ENCODE measurements at regions not wholly inside any gene's neighbourhood (a gene's known extent, or its start where the extent isn't known, plus 50 kb on each side); places are given as distances from the start of the nearest gene placed in this dataset.

DNA sequence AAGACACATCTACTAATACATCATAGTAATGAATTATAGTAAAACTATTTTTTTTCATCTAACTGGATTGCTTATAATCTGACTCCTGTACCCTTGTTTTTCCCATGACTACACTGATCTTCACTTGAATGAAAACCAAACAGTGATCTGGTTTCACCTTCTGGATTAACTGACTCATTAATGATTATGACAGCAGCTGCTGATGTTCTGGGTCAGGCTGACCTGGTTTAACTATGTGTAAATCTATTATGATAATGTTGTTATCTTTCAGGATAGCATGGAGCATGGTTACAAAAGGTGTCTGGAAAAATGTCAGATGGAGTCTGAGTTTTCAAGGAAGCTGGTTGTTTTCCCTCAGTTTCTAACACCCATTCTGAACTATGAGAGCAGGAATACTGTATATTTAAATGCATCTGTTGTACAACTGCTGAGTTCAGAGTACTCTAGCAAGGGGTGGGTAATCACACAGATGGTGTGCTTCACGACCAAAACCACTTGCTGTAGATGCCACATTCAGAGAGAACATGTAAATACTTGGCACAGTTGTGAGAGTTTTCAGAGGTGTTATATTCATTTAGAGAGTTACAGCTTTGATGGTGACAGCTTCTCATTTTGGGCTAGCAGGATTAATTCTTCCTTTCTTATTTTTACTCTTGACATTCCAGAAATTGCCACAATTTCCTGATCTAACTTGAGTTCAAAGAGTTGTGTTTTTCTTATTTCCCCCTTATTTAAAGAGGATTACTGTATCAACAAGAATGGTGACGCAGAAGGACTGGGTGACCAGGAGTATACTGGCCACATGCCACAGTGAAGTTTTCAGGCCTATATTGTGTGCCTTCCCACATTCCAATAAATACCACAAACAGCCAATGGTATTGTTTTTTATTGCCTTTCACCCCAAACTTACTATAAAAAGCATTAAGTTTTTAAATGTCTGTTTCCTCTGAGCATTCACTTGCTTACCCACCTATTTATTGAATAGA is 249.7 kb upstream of the TET2 start:
- no peak for DNase-seq (ENCODE audit: low spot score)

DNA sequence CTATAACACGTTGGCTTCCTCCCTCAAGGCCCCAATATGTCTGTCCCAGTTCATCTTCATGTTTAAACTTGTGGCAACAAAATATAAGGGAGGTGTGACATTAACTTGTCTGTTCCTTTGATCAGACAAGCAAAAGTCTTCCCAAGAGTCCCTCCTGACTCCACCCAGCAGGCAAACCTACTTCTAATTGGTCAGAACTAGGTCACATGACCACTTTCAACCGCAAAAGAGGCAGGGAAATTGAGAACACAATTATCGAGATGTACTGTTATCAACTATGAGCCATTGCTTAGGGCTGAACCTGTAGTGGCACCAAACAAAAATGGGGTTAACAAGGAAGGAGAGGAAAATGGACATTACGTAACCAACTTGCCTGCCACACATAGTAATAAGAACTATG is 246.8 kb upstream of the TET2 start:
- no peak for DNase-seq (ENCODE audit: low spot score)

DNA sequence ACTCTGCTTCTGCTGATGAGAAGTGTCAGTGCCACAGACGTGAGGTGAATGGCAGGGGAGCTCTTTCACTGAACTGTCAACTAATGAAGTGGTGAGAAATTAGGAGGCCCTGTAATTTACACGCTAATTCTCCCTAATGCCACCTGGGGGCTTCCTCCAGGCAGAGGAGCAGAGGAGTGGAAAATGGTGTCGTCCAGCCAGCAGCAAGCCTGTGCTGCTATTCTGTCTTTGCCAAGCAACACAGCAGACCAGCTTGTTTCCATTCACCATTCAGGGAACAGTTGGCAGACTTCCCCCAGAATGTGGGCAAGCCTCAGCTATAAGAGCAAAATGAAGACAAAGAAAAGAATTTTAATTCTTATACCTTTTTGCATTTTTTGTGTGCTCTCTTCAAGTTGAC is 245.2 kb upstream of the TET2 start:
- no peak for DNase-seq (ENCODE audit: low spot score)

DNA sequence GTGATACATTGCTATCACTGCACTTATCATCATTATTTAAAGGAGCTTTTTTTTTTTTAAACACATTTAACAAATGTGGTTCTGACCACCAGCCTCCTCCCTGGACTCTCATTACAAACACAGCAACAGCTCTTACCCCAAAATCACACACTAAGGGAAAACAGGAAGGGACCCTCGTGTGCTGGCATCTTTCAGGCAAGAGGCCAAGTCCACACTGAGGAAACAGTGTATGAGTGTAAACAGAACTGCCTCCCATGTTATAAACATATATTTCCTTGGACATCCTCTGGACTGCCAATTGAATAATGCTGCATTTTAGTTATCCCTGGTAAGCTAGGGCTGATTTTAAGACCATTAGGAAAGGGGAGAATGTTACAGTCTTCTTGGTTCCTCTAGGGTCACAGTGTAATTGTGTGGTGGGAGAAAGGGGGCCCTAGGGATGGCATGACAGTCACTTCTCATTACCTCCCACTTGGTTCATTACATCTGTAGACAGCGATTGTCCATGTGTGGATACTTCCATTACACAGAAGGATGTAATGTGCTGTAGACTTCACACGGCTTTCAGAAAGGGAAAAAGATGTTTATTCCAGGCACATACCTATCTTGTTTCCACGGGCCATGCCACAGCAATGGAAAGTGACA is 244.6 kb upstream of the TET2 start:
- DNase-seq (ENCODE audit: low spot score): no peak

DNA sequence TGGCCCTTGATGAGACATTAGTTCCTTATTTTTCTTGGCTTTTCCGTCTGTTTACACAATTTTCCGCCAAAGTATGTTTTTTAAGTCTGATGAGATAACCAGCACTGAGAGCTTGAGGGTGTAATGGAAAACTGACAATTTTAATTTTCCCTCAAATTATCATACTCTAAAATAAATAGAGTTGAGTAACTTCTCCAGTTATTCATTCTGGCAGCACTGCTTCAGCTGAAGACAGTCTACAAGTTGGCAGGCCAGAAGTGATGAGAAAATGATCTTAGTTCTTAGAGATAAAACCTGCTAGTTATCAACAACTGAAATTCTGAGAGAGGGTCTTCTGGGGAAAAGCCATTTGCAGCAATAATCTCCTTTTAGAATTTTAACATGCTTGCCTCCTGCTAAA is 241.6 kb upstream of the TET2 start:
- no peak for DNase-seq (ENCODE audit: low spot score)

DNA sequence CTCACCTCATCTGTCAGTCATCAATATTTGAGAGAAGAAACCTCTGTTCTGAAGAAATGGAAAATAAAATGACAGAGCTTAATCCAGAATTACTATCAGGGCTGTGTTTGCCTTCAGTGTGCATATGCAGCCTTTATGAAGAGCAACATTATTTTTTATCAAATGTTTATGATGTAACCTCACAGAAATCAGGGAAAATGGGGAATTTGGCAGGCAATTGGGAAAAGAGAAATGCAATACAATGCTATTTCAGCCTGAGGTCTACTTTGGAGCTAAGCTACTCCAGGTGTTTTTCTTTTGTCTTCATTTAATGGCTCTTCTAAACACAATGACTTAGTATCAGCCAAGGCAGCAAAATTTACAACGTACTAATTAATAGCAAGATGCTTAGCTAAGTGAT is 241.1 kb upstream of the TET2 start:
- DNase-seq (ENCODE audit: low spot score): no peak

DNA sequence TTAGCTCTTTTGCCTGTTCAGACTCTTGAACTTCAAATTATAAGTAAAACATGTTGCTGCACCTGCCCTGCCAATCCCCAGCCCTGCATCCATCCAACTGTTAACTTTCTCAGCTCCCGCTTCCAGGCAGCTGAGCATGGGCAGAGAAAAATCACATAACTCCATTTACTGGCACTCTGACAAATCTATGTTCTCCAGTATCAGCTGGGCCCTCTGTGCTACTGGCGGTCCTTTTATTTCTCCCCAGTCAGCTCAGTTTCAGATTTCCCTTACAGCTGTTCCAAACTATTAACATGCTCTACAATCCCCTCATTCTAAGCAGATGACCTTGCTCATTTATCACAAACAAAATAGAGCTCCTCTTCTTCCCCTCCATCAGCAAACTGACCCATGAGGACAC is 240.4 kb upstream of the TET2 start:
- no peak for DNase-seq (ENCODE audit: low spot score)

DNA sequence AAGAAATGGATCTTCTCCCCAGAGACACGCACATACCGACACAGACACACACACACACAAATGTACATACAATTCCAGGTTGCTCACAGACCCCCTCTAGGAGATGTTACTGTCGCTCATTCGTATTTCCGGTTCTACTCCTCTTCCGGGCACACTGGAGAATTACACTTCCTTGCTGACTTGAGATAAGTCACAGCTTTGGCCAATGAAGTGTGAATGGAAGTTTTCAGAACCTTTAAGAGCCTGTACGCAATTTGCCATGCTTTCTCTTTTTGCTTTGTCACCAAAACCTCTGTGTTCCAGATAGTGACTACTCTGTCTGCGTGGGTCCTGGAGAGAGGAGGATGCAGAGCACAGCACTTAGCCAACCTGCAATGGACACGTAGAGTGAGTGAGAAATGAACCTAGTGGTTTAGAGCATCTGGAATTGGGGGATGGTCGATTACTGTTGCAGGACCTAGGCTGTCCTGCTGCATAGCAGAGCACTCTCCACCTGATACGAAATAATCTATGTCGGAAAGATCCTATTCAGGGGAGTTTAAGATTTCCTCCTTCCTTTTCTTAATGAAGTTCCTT is 239.5 kb upstream of the TET2 start:
- DNase-seq (ENCODE audit: low spot score): no peak

DNA sequence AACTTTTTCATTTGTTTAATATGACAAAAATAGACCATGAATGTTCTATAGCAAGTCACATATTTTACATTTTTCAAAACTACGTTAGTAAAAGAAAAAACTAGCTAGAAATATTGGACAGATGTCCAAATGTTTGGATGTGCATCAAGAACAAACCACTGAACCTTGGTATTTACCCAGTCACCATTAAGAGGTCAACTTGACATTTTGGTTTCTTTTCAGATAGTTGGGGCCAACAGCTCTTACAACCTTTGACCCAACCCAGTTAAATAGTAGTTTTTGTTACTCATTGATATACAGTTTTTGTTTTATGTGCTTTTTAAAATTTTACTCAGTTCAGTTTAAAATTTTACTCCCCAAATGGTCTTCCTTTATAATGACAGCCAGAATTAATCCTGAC is 238.7 kb upstream of the TET2 start:
- no peak for DNase-seq (ENCODE audit: low spot score)

DNA sequence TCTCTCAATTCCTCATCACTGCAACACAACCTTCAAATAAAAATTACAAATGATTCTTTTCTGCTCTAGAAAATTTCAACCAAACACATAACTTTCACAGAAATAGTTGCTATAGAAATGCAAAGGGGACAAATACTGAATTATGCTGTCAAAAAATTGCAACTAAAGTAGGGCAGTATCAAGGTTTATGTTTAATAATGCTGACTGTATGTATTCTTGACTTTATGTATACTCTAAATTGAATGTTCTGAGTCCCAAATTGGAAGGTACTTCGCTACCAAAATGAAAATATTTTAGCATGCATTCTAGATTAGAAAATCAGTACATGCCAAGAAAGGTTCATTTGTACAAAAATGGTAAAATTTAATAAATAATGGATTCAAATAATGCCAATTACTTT is 237.3 kb upstream of the TET2 start:
- no peak for DNase-seq (ENCODE audit: low spot score)

DNA sequence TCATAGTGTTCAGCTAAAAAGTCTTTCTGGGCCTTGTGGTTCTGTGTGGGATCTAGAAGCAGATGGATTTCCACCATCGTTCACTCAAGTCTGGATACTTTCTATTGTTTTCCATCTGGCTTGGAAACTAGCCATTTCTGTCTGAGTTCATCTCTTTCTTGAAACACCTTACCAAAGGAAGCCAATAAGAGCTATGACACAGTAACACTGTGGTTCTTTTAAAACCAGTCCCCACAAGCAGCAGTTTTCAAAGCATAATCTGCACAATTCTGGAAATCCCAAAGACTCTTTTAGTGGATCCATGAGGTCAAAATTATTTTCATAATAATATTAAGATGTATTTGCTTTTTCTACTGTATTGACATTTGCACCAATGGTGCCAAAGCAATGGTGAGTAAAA is 234.2 kb upstream of the TET2 start:
- DNase-seq (ENCODE audit: low spot score): no peak

DNA sequence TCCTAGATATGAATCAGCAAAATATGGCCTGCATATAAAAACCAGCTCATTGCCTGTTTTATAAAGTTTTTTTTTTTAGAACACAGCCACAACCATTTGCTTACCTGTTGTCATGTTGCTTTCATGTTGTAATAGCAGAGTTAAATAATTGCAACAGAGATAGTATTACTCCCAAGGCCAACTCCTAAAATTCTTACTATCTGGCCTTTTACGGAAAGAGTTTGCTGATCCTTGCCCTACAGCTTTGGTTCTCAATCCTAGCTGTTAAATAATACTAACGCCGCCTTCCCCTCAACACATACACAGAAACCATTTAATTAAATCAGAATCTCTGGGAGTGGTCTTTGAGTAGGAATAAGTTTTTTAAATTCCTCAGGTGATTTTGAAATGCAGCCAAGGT is 231.3 kb upstream of the TET2 start:
- DNase-seq (ENCODE audit: low spot score): no peak

DNA sequence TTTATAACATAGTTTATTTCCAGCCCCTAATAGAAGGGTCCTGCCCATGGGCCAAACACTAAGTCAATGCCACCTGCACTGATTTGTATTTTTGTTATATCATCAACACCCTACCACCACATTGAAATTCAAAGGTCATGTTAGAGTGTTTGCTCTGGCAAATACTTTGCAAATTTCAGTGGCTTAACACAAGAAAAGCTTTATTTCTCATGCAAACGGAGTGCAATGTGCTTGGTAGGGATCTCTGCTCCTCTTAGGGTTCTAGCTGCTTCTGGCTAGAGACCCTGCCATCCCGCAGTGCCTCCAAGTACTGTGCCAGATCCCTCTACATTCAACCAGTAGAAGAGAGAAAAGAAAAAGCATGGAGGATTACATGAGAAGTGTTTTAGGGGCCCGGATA is 230.8 kb upstream of the TET2 start:
- DNase-seq (ENCODE audit: low spot score): no peak

DNA sequence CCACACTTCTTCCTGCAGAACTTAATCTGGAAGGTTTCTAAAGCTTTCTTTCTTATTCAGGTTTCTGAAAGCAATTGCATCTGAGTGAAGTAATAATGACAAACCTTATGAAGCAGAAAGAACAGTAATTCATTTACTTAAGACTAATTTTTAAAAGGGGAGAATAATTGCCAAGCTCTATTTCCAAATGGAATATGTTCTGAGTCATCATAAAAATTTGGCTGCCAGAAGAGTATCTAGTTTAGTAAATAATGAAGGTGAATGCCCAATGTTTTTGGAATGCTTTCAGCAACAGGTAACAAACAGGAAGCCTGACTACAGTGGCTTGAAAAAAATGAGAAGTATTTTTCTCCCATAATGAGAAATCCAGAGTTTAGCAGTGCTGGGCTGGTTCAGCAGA is 227.3 kb upstream of the TET2 start:
- DNase-seq (ENCODE audit: low spot score): no peak

DNA sequence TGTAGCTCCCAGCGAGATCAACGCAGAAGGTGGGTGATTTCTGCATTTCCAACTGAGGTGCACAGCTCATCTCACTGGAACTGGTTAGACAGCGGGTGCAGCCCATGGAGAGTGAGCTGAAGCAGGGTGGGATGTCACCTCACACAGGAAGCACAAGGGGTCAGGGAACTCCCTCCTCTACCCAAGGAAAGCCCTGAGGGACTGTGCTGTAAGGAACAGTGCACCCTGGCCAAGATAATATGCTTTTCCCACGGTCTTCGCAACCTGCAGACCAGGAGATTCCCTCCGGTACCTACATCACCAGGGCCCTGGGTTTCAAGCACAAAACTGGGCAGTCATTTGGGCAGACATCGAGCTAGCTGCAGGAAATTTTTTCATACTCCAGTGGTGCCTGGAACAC is 216.4 kb upstream of the TET2 start:
- DNase-seq (ENCODE audit: low spot score): no peak

DNA sequence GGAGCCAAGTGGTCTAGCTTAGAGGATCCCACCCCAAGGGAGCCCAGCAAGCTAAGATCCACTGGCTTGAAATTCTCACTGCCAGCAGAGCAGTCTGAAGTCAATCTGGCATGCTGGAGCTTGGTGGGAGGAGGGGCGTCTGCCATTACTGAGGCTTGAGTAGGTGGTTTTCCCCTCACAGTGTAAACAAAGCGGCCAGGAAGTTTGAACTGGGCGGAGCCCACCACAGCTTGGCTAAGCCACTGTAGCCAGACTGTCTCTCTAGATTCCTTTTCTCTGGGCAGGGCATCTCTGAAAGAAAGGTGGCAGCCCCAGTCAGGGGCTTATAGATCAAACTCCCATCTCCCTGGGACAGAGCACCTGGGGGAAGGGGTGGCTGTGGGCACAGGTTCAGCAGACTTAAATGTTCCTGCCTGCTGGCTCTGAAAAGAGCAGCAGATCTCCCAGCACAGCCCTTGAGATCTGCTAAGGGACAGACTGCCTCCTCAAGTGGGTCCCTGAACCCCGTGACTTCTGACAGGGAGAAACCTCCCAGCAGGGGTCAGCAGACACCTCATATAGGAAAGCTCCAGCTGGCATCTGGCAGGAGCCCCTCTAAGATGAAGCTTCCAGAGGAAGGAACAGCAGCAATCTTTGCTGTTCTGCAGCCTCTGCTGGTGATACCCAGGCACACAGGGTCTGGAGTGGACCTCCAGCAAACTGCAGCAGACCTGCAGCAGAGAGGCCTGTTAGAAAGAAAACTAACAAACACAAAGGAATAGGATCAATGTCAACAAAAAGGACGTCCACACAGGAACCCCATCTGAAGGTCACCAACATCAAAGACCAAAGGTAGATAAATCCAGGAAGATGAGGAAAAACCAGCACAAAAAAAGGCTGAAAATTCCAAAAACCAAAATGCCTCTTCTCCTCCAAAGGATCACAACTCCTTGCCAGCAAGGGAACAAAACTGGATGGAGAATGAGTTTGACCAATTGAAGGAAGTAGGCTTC is 215.6 kb upstream of the TET2 start:
- DNase-seq (ENCODE audit: low spot score): peak; percentile 20

DNA sequence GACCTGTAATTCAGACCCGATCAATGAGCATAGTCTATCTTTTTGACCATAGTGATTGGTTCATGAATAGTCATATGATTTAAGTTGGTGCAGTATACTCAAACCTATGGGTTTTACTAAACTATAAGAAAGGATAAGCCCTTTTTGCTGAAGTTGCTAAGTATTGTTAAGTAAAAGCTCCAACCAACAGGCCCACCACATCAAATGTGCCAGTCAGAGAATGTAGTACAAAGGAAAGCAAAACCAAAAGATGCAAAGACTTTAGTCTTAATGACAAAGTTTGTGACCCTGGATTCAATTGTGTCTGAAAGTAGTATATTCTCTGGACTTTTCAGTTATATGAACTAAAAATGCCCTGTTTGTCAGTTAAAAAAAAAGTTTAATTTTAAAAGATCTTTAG is 208.1 kb upstream of the TET2 start:
- no peak for DNase-seq (ENCODE audit: low spot score)

DNA sequence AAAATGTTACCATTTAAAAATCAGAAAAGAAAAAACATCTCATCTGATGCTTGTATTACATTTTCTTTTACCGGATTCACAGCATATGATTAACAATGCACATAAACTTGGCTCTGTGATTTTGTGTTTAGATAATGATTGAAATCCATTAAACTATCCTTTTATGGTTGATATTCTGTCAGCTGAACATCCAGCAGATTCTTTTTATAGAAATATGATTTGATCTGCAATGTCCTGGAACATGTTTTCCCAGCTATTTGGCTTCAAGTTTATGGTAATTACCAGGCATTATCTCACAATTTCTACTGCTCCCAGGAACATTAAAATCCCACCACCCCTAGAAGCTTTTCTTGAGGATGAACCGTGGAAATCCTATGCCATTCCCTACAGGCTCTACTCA is 205.7 kb upstream of the TET2 start:
- DNase-seq (ENCODE audit: low spot score): no peak

DNA sequence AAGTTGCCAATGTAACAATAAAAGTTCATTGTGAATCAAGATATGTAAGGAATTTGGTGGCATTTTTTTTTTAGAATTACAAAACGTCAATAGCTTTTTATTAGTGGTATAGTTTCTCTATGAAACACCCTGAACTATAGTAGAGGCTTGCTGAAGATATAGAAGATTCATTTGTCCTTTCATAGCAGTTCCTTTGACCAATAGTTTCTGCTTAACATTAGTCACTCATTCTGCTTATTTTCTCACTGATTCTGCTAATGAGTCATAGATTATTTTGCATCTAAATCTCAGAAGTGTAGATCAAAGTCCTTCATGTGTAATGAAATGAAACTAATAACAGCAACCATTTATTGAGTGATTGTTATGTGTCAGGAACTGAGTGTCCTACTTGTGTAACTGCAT is 205.0 kb upstream of the TET2 start:
- no peak for DNase-seq (ENCODE audit: low spot score)

DNA sequence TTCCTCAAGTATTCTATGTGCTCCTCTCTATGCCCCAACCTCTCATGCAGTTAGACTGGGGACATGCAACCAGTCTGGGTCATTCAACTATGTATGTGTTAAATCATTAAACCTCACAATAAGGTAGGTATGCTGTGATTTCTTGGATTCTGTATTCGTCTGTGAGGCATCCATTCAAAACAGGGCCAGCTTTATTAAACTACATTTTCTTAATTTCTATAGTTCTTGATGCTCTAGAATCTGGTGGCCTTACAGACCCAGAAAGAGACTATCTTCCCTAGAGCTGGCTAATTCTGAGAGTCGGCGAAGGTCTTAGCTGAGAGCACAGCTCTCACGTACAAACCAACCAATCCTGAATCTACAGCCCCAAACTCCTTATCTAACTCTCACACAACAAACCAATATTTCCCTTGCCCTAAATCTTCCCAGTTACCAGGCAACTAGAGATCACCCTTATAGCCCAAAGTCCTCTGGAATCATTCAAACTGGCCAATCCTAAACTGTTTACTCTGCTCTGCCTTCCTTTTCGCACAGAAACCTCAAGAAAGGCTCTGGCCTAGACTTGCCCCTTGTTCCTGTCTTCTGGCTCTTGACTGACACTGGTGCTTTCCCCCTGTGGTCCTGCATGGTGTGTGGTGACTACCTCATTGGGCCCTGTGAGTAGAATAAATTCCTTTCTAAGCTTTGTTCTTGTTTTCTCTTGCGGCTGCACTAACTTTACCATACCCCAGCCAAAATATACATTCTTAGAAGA is 203.5 kb upstream of the TET2 start:
- no peak for DNase-seq (ENCODE audit: low spot score)

DNA sequence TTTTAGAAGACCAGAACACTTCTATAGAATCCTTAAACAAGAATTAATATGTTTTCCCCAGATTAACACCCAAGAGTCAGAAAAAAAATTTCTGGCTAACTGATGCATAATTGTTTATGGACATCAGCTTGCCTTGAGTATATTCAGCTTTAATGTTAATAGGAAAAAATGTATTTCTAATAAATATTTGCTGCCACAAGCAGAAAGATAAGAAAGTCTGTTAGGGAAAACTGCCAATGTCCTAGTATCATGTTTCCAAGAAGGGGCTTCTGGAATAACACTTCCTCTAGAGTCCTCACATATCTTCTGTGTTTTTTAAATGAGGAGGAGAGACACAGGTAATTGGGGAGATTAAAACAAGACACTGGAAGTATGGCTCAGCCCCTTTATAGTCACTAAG is 202.1 kb upstream of the TET2 start:
- DNase-seq (ENCODE audit: low spot score): no peak
